HEK293 (cell line): ENCODE measurements at regions not wholly inside any gene's neighbourhood (a gene's known extent, or its start where the extent isn't known, plus 50 kb on each side); places are given as distances from the start of the nearest gene placed in this dataset.

Experiments
- CTCF ChIA-PET: fragments of 350-600 bp; formaldehyde crosslinking; extraction: SDS; loops from one replicate; lab custom pipeline; 2021; ENCODE audit warnings: antibody characterized with exemption; lab: Yijun Ruan, JAX
- POLR2A ChIA-PET: fragments of 300-600 bp; formaldehyde crosslinking; extraction: SDS; loops from one replicate; lab custom pipeline; 2020; ENCODE audit warnings: antibody characterized with exemption, inconsistent platforms; lab: Yijun Ruan, JAX
- H3K27ac ChIP-seq: fragments of 200-500 bp; sonication (Bioruptor generic); 2 replicates; pipeline ENCODE4 v1.5.1; 2014; ENCODE audit warnings: low read depth, low read length, control low read depth, inconsistent platforms; ENCODE audit errors: extremely low read depth
- H3K36me3 ChIP-seq, 2 experiments: fragments of 200-500 bp in 1 of 2; sonication (Bioruptor generic) in 1 of 2; 1 replicate in 1 of 2; 2 replicates in 1 of 2; pipeline ENCODE4 v1.5.1; 2014 to 2017; ENCODE audit warnings: inconsistent platforms in 2 of 2, low read length in 2 of 2; ENCODE audit not compliant: control insufficient read depth in 2 of 2, insufficient read depth in 1 of 2
- H3K4me1 ChIP-seq: fragments of 200-500 bp; sonication (Bioruptor generic); 2 replicates; pipeline ENCODE4 v1.5.1; 2014; ENCODE audit warnings: mild to moderate bottlenecking, low read length, inconsistent platforms; ENCODE audit not compliant: control insufficient read depth, insufficient read depth
- H3K4me3 ChIP-seq: 2 replicates; pipeline ENCODE4 v1.5.1; 2011; ENCODE audit warnings: low read depth, mild to moderate bottlenecking, control low read depth, low read length, moderate library complexity
- H3K9me3 ChIP-seq: fragments of 200-500 bp; sonication (Bioruptor generic); 2 replicates; pipeline ENCODE4 v1.5.1; 2014; ENCODE audit warnings: low read depth, low read length, inconsistent platforms; ENCODE audit not compliant: control insufficient read depth, insufficient read depth
- GLIS1 ChIP-seq: fragments of 450-650 bp; formaldehyde crosslinking; IDR thresholded peaks from 2 replicates; pipeline ENCODE4 v1.5.1; 2016; ENCODE audit warnings: missing biosample characterization, missing genetic modification characterization
- PRDM10 ChIP-seq: fragments of 450-650 bp; formaldehyde crosslinking; IDR thresholded peaks from 2 replicates; pipeline ENCODE4 v1.5.1; 2016; ENCODE audit warnings: missing biosample characterization, missing genetic modification characterization
- PRDM6 ChIP-seq: fragments of 450-650 bp; formaldehyde crosslinking; IDR thresholded peaks from 2 replicates; pipeline ENCODE4 v1.5.1; 2017; ENCODE audit warnings: missing biosample characterization, missing genetic modification characterization
- TRIM28 ChIP-seq: IDR thresholded peaks from 2 replicates; pipeline ENCODE4 v1.6.1; 2011; ENCODE audit warnings: low read length, control low read depth, borderline replicate concordance
- ZBTB44 ChIP-seq: fragments of 450-650 bp; IDR thresholded peaks from 2 replicates; pipeline ENCODE4 v1.5.1; 2018; ENCODE audit warnings: missing biosample characterization, mild to moderate bottlenecking, missing genetic modification characterization
- ZFP41 ChIP-seq: fragments of 450-650 bp; formaldehyde crosslinking; IDR thresholded peaks from 2 replicates; pipeline ENCODE4 v1.5.1; 2016; ENCODE audit warnings: missing biosample characterization, missing genetic modification characterization, borderline replicate concordance
- ZNF138 ChIP-seq: fragments of 450-650 bp; formaldehyde crosslinking; IDR thresholded peaks from 2 replicates; pipeline ENCODE4 v1.5.1; 2016; ENCODE audit warnings: missing biosample characterization, missing genetic modification characterization, borderline replicate concordance
- ZNF221 ChIP-seq: fragments of 450-650 bp; formaldehyde crosslinking; IDR thresholded peaks from 2 replicates; pipeline ENCODE4 v1.5.1; 2017; ENCODE audit warnings: missing biosample characterization, missing genetic modification characterization, borderline replicate concordance
- ZNF280D ChIP-seq: fragments of 450-650 bp; formaldehyde crosslinking; IDR thresholded peaks from 2 replicates; pipeline ENCODE4 v1.5.1; 2016; ENCODE audit warnings: missing biosample characterization, missing genetic modification characterization
- ZNF302 ChIP-seq: fragments of 450-650 bp; formaldehyde crosslinking; IDR thresholded peaks from 2 replicates; pipeline ENCODE4 v1.5.1; 2016; ENCODE audit warnings: missing biosample characterization, missing genetic modification characterization, low read depth
- ZNF324 ChIP-seq: fragments of 450-650 bp; formaldehyde crosslinking; IDR thresholded peaks from 2 replicates; pipeline ENCODE4 v1.5.1; 2016; ENCODE audit warnings: missing biosample characterization, missing genetic modification characterization
- ZNF514 ChIP-seq: fragments of 450-650 bp; formaldehyde crosslinking; IDR thresholded peaks from 2 replicates; pipeline ENCODE4 v1.5.1; 2016; ENCODE audit warnings: missing biosample characterization, missing genetic modification characterization
- ZNF600 ChIP-seq: fragments of 450-650 bp; formaldehyde crosslinking; IDR thresholded peaks from 2 replicates; pipeline ENCODE4 v1.5.1; 2016; ENCODE audit warnings: missing biosample characterization, missing genetic modification characterization
- ZNF660 ChIP-seq: fragments of 450-650 bp; IDR thresholded peaks from 2 replicates; pipeline ENCODE4 v1.5.1; 2018; ENCODE audit warnings: missing biosample characterization, mild to moderate bottlenecking, missing genetic modification characterization
- ZNF747 ChIP-seq: fragments of 450-650 bp; formaldehyde crosslinking; IDR thresholded peaks from 2 replicates; pipeline ENCODE4 v1.5.1; 2016; ENCODE audit warnings: missing biosample characterization, missing genetic modification characterization
- ZSCAN23 ChIP-seq: fragments of 450-650 bp; formaldehyde crosslinking; IDR thresholded peaks from 2 replicates; pipeline ENCODE4 v1.5.1; 2016; ENCODE audit warnings: missing biosample characterization, missing genetic modification characterization
- ZXDB ChIP-seq: fragments of 450-650 bp; formaldehyde crosslinking; IDR thresholded peaks from 2 replicates; pipeline ENCODE4 v1.5.1; 2016; ENCODE audit warnings: missing biosample characterization, missing genetic modification characterization

GRCh38 chr1:185453496-185454192, 136.6 kb upstream of the IVNS1ABP start:
- Histone ChIP-seq H3K36me3 (no peaks in the 10 kb centered on the region), H3K4me1 (no peaks in the 10 kb centered on the region), H3K4me3 (no peak overlapping the region), H3K9me3 (no peaks in the 10 kb centered on the region), H3K27ac (no peak overlapping the region)
- POLR2A ChIA-PET = no interaction called here
- CTCF ChIA-PET = no interaction called here
- TF ChIP-seq TRIM28 = no peak
- TF ChIP-seq ZNF302 = no peak
- no peak for TF ChIP-seq ZNF600 (tag by site-specific recombination)
- TF ChIP-seq ZNF747 (tag by site-specific recombination) = no peak
- TF ChIP-seq ZNF138 (tag by site-specific recombination) = no peak
- TF ChIP-seq PRDM6 (tag by site-specific recombination) = no peak
- no peak for TF ChIP-seq GLIS1 (tag by site-specific recombination)
- no peak for TF ChIP-seq ZBTB44
- no peak for TF ChIP-seq ZSCAN23 (tag by site-specific recombination)
- no peak for TF ChIP-seq ZNF324
- no peak for TF ChIP-seq ZFP41
- no peak for TF ChIP-seq ZXDB
- no peak for TF ChIP-seq ZNF221
- TF ChIP-seq ZNF280D (tag by site-specific recombination) = no peak
- no peak for TF ChIP-seq PRDM10
- no peak for TF ChIP-seq ZNF660 (tag by site-specific recombination)
- no peak for TF ChIP-seq ZNF514 (tag by site-specific recombination)
